Activated T-helper 9 cell treated with anti-CD3 and anti-CD28 coated beads, Interleukin-2, amount 50 U/mL, for 16 hours (primary cell): ENCODE measurements at regions not wholly inside any gene's neighbourhood (a gene's known extent, or its start where the extent isn't known, plus 50 kb on each side); places are given as distances from the start of the nearest gene placed in this dataset.

Source experiments
- DNase-seq: peaks from one replicate; pipeline ENCODE4 v3.0.0-alpha.2; 2020; ENCODE audit warnings: low read depth

DNA sequence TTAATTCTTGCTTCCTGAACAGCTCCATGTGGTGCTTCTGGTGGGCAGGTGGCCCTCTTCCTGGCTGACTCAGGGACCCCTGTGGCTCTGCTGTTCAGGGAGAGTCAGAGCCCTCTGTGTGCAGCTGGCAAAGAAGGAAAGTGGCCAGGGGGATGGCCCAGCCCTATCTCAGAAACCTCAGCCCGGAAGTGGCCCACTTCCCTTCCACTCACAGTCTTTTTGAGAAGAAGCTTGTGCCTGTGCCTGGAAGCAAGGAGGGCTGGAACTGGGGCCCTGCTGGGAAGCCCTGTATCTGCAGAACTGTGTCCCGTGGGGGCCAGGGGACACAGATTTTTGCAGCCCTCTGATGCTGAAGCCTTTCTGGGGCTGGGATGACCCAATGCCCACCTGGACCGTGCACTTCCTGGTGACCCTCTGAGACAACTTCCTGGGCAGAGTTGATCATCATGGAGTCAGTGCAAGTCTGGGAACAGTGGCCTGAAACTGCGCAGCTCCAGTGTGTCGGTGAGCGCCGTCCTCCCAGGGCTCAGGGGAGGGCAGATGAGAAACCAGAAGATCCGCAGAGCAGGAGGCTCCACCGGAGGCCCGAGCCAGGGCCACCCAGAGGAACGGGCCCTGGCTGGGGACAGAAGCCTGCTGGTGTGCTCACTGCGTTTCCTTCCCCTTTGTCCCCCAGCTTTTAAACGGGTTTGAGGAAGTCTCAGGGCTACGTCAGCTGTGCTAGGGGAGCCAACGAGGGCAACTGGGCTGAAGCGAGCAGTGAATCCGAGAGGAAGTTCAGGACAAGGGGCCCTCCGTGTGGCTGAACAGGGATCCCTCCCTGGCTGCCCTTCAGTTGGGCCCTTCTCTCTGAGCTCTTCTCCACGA lies 217.4 kb upstream of the RTL1 start:
- no peak for DNase-seq

DNA sequence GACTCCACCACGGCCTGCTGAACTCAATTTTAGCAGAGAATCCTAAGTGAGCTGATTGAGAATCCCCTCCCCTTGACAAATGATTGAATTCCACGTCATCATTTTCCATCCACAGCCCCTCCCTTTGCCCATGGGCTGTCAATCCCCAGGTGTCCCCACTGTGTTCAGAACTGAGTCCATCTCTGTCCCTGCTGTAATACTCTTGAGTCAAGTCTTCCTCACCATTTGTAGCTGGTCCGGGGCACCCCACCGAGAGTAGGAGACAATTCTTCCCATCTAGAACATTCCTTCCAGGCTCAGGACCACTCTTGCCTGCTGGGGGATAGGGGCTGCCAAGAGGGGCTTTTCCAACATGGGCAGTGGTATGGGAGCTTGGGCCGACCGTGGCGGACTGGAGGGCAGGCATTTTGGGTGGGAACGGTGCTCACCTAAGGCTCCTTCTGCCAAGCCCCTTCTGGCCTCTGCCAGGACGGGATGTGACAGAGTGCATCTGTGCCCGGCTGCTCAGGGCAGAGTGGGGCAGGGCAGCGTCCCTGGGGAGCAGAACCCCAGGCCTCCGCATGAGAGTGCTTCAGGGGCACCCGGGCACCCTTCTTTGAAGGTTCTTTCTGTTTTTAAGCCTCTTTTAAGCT lies 218.1 kb upstream of the RTL1 start:
- DNase-seq: no peak

DNA sequence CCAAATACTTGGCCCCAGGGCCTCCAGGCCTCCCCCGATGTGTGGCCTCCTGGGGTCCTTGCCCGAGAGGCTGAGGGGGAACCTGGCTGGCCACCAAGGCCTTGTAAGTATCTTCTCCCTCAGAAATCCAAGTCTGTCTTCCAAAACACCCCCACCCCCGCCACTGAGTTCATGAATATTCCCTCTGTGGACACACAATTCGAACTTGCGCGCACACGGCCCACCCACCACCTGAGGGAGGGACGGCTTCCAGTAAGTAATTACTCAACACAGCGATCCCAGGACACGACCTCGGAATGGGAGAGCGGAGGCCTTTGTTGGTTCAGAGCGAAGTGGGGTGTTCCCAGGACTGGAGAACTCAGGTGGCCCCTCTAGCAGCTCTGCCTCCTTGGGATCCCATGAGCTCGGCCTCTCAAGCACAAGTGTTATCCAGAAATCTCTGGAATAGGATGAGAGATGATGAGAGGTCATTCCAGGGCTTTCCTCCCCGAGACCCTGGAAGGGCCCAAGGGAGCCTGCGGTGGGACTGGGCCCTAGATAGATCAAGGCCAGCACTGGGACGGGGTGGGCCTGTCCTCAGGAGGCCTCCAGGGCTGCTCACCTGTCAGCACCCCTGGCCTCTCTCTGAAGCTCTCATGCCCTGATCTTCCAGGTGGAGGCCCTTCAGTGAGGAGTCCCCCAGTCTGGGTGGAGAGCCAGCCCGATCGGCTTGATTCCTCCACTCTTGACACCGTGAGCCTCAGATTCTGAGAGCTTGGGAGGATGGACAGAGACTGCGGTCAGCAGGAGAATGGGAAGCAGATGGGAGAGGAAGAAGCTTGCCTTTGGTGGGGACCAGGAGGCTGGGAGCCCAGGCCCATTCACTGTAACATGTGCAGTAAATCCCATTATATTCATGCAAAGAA lies 219.0 kb upstream of the RTL1 start:
- DNase-seq: no peak

DNA sequence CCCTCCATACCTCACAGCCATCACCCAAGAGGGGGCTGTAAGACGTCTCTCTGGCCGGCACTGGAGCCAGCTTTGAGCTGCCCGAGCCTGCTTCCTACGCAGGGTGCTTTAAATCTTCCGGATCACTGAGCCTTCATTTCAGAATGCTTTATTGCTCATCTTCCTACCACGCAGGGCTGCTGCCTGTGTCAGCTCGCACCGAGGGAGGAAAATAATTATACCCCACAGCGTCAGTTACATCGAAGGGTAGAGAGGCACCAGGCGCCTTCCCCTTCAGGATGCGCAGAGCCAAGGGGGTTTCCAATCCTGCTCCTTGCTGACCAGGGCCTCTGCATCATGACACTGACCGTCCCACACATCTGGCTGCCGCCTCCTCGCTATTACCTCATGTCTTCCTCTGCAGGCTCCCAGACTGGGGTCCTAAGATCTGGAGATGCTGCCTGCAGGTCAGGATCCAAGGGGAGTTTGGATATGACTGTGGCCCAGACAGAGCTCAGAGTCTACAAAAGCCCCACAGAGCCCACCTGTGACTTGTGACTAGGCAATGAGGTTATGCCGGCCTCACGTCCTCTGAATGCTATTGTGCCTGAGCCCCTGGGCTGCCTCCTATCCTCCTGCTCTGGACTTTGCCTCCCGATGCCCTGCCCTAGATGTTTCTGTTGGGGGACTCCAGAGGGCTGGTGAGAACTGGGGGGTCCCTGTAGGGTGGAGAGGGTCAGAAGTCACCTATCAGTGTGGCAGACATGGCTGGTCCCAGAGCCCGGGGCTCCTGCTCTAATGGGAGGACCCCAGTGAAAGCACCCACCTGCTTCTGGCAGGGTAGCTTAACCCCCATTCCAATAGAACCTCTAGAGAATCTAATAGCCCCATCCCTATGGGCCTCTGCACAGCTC lies 220.3 kb upstream of the RTL1 start:
- DNase-seq: no peak

DNA sequence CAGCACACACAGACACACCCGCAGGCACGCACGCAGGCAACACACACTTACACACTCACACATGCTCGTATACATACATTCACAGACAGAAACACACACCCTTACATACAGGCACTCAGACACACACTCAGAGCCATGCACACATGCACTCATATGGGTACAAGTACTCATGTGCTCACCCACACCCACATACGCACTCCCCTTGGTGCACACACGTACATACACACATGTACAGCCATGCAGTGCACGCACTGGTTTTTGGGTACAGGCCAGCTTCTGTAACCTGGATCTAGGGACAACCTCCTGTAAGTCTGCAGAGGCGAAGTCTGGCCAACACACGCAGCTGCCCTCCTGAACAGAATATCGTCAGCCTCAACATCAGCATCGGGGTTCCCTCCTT lies 221.3 kb upstream of the RTL1 start:
- no peak for DNase-seq

DNA sequence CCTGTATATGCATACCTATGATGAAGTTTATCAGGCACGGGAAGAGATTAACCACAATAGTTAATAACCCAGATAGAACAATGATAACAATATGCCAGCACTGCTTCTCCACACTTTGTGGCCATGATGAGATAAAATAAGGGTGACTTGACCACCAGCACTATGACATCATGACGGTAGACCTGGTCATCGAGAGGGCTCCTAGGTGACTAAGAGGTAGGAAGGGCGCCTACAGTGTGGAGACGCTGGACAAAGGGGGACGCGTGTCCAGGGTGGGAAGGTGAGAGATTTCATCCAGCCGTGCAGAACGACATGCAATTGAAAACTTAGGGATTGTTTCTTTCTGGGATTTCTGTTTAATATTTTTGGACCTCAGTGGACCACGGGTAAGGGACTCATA lies 221.8 kb upstream of the RTL1 start:
- no peak for DNase-seq

DNA sequence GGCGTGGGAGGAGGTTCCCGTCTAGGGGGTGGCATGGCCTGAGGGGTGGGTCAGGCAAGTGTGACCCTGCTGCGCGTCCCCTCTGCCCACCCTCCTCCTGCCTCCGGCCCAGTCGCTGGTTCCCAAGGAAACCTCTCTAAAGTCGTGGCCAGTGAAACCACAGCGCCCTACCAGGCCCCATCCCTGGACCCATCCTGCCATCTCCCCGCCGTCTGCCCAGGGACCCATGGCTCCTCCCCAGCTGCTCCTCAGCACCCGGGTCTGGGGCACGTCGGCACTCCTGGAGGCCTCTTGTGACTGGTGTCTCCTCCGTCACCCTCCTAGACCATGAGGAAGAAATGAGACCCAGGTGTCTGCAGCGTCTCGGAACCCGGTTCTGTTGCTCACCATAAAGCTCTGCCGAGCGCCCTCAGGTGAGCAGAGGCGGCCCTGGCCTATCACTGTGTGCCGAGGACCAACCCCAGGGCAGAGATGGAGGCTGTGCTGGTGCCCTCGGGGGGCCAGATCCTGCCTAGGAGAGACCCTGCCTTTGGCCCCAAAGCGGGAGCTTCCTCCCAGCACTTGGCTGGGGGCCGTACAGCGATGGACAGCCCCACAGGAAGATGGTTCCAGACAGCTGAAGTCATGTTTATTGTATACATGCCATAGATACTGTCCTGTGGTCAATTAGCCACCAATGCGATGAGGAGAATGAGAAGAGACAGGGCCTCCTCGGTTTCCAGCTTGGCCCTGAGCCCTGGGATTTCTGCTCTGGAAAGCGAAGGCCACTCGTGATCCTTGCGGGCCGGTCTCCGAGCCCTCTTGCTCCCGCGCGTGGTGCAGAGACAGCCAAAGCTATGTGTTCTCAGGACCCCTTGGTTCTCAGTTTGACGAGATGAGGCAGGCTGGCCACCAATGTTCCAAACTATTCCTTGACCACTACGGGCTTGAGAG lies 222.5 kb upstream of the RTL1 start:
- no peak for DNase-seq

DNA sequence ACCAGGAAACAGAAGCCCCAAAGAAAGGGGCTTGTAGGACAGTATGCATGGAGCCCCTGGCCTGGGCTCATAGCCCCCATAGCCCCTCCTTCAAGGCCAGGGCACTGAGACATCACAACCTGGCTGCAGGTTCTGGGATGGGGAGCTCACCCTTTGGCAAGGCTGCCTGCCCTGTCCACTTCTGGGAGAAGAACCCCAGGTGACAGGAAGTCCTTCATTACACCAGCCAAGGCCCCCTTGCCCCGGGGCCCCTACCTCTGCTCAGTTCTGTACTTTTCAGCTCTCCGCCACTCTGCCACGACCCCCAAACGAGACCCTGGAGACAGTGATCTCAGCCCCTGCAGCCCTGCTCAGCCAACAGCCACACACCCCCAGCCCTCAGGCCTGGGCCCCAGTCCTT lies 223.2 kb upstream of the RTL1 start:
- no peak for DNase-seq

DNA sequence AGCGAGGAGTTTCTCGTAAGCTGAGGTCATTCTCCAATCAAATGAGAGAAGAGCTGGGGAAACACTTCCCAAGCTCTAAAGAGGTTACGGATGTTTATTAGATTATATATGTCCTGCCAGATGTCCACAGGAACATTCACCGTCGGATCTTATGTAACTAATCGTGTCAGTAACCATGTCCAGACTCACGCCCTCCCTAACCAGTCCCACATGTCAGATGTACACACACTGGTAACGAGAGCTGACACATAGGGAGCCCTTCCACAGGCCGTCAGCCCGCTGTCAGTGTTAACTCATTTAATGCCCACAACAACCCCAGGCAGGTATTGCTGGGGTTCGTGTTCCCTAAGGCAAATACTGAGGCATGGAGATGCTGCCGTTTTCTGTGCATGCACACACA lies 223.7 kb upstream of the RTL1 start:
- no peak for DNase-seq

DNA sequence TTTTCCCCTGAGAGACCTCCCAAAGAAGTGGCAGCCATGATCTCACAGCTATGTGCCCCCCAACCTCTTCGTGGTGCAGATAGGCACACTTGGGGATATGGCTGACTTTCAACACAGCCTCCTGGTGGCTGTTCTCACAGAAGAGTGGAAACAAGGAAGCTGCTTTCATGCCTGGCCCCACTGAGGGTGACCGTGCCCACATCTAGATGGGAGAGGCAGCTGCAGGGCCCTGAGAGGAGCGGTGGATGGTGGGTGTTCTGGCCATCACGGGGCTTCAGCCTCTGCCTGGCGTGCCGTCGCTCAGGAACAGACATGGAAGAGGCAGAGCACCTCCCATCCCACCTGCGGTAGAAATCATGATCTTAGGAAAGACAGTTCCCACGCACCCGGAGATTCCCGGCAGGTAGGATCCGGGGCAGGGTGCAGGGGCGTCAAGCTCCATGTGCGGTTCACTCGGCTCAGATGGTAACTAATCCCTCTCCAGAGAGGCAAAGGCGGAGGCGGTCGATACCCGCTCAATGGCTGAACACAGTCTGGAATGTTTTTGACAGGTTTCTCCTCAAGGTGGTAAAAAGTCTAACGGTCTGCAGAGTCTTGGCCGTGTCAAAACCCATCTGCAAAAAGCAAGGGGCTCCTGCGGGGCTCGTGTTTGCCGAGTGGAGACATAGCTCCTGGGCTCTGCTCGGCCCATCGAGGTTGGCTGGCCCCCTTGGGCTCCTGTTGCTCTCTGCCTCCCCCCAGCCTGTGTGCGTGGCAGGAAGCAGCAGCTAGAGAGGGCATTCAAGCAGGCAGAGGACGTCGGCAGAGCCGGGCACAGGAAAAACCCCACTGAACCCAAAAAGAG lies 225.2 kb upstream of the RTL1 start:
- no peak for DNase-seq

DNA sequence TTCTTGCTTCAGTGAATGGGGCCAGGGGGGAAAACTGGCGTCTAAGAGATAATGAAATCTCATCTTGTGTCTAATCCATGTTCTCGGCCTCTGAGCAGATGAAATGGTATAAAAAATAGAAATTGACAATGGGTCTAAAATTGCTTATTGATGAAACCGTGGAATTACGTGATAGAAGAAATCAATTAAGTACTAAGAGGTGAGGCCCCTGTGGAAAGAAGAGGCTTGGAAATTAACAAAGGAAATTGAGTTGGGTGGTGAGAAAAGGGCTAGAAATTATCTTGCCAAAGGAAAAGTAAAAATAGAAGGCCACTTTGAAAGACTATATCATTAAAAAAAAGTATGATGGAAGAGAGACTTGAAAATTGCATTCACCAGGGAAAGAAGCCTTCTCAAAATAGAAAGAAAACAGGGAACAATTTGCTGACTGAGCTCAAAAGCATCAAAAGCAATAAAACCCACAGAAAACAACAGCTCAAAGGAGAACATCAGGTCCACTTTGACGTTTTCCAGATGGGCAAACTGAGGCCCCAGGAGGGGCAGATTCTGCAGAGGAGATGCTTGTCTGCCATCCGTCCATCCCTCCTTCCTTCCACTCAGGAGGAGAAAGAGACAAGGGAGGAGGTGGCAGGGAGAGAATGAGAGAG lies 226.1 kb upstream of the RTL1 start:
- no peak for DNase-seq

DNA sequence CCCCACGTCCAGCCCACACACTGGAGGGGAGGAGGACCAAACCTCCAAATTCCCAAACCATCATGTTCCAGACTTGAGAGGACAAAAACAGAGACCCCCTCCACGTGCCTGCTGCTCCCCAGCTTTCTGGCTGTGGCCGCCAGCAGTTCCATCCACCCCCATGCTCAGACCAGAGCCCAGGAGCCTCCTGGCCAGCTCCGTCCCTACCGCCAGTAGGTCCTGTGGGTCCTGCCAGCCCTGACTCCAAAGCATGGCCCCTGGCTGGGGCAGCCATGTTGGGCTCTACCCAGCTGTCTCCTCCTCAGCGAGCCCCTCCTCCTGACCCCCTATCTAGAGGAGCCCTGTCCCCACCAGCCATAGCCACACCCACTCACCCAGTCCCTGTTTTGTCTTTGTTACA lies 227.3 kb upstream of the RTL1 start:
- no peak for DNase-seq

DNA sequence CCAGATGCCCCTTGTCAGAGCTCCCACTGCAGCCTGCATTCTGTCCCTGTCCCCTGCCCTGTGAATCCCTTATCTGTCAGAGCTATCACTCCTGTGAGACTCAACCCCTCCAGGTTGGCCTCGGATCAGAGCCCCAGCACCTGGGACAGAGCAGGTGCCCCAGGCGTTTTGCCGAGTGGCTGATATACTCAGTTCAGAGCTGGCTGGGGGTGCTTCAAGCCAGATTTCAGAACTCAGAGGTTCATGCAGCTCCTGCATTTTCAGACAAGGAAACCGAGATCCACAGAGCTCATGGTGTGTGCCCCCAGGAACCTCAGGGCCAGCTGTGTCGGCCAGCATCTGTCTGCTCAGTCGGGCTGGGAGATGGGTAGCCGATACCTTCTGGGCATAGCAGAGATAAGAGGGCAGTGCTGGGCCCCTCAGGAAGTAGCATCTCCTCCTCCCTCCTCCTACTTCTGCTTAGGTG lies 228.0 kb upstream of the RTL1 start:
- DNase-seq: no peak

DNA sequence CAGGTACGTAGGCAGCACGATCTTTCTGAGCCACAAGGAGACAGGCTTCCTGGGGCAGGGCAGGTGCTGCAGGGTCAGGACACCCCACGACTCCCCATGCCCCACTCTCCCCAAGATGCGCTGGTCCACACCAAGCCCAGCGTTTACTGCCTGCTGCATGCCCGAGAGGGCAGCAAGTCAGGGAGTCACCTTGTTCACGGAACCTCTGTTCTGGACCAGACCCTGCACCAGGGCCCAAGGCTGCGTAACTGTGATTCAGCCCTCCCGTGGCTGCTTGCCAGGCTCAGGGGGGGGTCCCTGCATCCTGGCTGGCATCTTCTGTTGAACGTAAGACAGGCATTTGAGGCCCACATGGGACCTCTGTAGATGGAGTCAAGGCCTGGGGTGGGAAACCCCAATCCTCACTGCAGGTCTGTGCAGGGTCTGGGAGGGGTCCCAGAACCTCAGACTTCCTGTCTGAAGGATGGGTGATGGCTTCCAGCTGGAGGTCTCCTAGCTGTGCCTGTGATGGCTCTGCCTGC lies 228.6 kb upstream of the RTL1 start:
- DNase-seq: no peak

DNA sequence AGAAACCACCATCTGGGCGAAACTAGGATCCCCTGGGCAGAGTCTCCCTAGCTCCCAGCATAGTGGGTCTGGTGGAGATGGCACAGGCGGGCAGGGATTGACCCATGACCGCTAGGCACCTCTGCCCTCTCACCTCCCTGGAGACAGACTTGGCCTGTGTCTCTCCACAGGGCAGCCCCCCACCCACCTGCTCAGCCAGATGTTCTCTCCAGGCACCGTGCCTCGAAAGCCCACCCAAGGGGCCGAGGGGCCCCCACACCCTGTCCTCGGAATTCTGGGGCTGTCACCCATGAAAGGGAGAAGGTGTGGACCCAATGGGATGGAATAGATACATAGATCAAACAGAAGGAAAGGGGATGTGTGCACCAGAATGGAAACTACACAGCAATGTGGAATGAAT lies 229.1 kb upstream of the RTL1 start:
- DNase-seq: no peak

DNA sequence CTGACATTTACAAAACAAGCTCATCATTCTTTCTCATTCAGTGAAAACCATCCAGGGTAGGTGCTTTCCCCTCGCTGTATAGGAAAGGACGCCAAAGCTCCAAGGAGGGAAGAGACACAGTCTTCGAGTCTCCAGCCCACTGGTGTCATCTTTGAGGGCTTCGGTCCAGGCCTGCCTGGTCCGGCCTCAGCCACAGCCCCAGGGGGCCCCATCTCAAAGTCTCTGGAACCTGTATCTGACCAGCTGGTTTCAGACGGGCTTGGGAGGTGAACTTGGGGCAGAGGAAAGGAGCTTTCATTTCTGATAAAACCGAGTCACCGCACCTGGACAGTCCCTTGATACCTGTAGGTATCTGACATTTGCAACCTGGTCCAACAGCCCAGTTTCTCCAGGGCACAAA lies 229.5 kb upstream of the RTL1 start:
- no peak for DNase-seq

DNA sequence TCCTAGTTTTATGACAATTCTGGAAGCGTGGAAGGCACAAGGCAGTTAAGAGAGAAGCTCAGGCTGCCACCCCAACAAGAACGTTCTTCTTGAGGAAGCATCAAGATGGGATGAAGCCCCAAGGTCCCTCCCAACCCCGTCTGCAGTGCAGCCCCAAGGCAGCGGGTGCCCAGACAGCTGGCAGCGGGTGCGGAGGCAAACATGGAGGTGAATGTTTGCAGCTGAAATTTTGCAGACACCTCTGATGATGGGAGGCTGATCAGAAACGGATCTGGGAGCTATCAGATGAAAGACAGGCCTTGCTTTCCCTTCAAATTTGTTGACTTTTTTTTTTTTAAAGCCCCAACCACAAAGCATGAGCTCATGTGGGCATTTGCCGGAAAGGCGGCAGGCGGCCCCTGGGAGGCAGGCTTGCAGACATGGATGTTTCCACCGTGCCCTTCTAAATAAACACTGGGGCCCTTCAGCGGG lies 230.7 kb upstream of the RTL1 start:
- DNase-seq: no peak

DNA sequence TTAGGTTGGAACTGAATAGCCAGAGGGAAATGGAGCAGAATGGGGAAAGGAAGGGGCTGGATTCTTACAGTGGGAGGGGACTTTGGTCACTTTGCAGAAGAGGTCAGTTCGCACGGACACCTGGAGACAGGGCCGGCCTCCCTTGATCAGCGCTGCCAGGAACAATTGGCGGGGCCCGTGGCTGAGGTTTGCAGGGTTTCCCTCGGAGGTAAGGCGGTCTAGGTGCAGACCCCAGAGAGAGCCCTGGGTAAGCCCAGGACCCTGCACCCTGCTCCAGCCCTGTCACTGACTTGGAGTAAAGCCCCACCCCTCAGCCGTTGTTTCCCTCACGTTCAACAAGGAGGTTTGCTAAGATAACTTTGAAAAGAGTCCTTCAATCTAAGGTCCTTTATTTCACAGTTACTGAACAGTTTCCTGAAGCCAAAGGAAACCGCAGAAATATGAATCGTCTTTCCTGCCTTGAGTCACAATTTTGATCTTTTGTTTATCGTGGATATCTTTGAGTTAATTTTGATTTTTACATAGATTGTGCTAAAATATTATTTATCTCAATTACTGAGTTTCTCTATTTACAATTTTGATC lies 231.4 kb upstream of the RTL1 start:
- no peak for DNase-seq
